Panc1 (cell line): ENCODE measurements at regions not wholly inside any gene's neighbourhood (a gene's known extent, or its start where the extent isn't known, plus 50 kb on each side); places are given as distances from the start of the nearest gene placed in this dataset.
"Not testable (repeated sequence)": the region's sequence is repeated elsewhere in the genome, so short reads cannot be mapped to it uniquely, and the experiment has no call there.

Source experiments
- ATAC-seq: fragments of 200-7000 bp; cut with Tn5 transposase; 2 replicates; pipeline ENCODE4 v1.9.1; 2020; ENCODE audit warnings: mild to moderate bottlenecking, moderate library complexity
- BruUV-seq: library from RNA; stranded (reverse); fragments of 400-500 nt; replicated peaks from 2 replicates; lab custom pipeline; 2021; lab: Mats Ljungman, UMichigan
- CTCF ChIA-PET: fragments of 300-600 bp; sonication (Branson Sonifier 250); formaldehyde crosslinking; loops from one replicate; lab custom pipeline; 2022; ENCODE audit warnings: antibody characterized with exemption; lab: Charles Lee
- POLR2A ChIA-PET: fragments of 300-600 bp; sonication (Branson Sonifier 250); formaldehyde crosslinking; loops from one replicate; lab custom pipeline; 2022; ENCODE audit warnings: antibody characterized with exemption; lab: Charles Lee
- DNase-seq: peaks from one replicate; pipeline ENCODE4 v3.0.0-alpha.2; 2010; ENCODE audit warnings: low read depth, low spot score
- H3K27ac ChIP-seq: 2 replicates; pipeline ENCODE4 v1.5.1; 2011; ENCODE audit warnings: mild to moderate bottlenecking, low read length, inconsistent platforms
- H3K27me3 ChIP-seq: fragments of 200-500 bp; sonication (Bioruptor generic); 2 replicates; pipeline ENCODE4 v1.6.0; 2014; ENCODE audit warnings: low read length, inconsistent platforms; ENCODE audit not compliant: control insufficient read depth, insufficient read depth
- H3K36me3 ChIP-seq: fragments of 200-500 bp; sonication (Bioruptor generic); 2 replicates; pipeline ENCODE4 v1.5.1; 2014; ENCODE audit warnings: inconsistent platforms, mild to moderate bottlenecking, low read length, moderate library complexity; ENCODE audit not compliant: control insufficient read depth, insufficient read depth
- H3K4me1 ChIP-seq: 2 replicates; pipeline ENCODE4 v1.5.1; 2011; ENCODE audit warnings: inconsistent platforms, mild to moderate bottlenecking, low read length, moderate library complexity; ENCODE audit not compliant: control insufficient read depth, insufficient read depth
- H3K4me3 ChIP-seq, 2 experiments: 2 replicates each; pipeline ENCODE4 v1.5.1; 2011 to 2012; ENCODE audit warnings: low read depth in 2 of 2, low read length in 2 of 2, mild to moderate bottlenecking in 2 of 2, inconsistent platforms in 1 of 2, moderate library complexity in 1 of 2
- H3K9me3 ChIP-seq: fragments of 200-500 bp; sonication (Bioruptor generic); 2 replicates; pipeline ENCODE4 v1.5.1; 2014; ENCODE audit warnings: low read depth, mild to moderate bottlenecking, inconsistent platforms, low read length, moderate library complexity; ENCODE audit not compliant: control insufficient read depth, insufficient read depth
- in situ Hi-C: cut with HindIII; loops from 2 replicates; pipeline ENCODE4 v1.10.0; 2016; ENCODE audit warnings: low sequenced_read_pairs, low pct_unique_long_range_greater_than_20kb
- intact Hi-C: fragments of 100-400 bp; cut with micrococcal nuclease; formaldehyde crosslinking; loops from one replicate; pipeline ENCODE4 v1.10.0; 2022; ENCODE audit not compliant: unreplicated experiment

- H3K27ac ChIP-seq, H3K4me1 ChIP-seq, POLR2A ChIA-PET, H3K9me3 ChIP-seq, CTCF ChIA-PET, intact Hi-C loops, H3K36me3 ChIP-seq, H3K27me3 ChIP-seq, in situ Hi-C loops, H3K4me3 ChIP-seq, ATAC-seq, DNase-seq, BruUV-seq: not testable (repeated sequence)
Observed at GRCh38 chr21:5035587-5035986, 5485.8 kb upstream of the TPTE start.

GRCh38 chr21:5037606-5038331 lies 5483.6 kb upstream of the TPTE start:
- H3K4me1 ChIP-seq, in situ Hi-C loops, intact Hi-C loops, BruUV-seq, POLR2A ChIA-PET, H3K27ac ChIP-seq, H3K36me3 ChIP-seq, DNase-seq, ATAC-seq, H3K27me3 ChIP-seq, CTCF ChIA-PET, H3K4me3 ChIP-seq, H3K9me3 ChIP-seq: not testable (repeated sequence)

GRCh38 chr21:5039926-5040325 lies 5481.5 kb upstream of the TPTE start:
- H3K4me1 ChIP-seq, H3K36me3 ChIP-seq, DNase-seq, H3K9me3 ChIP-seq, ATAC-seq, H3K27me3 ChIP-seq, POLR2A ChIA-PET, intact Hi-C loops, H3K4me3 ChIP-seq, CTCF ChIA-PET, BruUV-seq, in situ Hi-C loops, H3K27ac ChIP-seq: not testable (repeated sequence)

GRCh38 chr21:5042583-5042982 lies 5478.8 kb upstream of the TPTE start:
- H3K27me3 ChIP-seq, ATAC-seq, intact Hi-C loops, H3K9me3 ChIP-seq, H3K4me1 ChIP-seq, in situ Hi-C loops, CTCF ChIA-PET, H3K27ac ChIP-seq, H3K36me3 ChIP-seq, BruUV-seq, H3K4me3 ChIP-seq, POLR2A ChIA-PET, DNase-seq: not testable (repeated sequence)

- ATAC-seq, BruUV-seq, H3K27me3 ChIP-seq, H3K9me3 ChIP-seq, CTCF ChIA-PET, H3K36me3 ChIP-seq, H3K4me1 ChIP-seq, H3K27ac ChIP-seq, H3K4me3 ChIP-seq, in situ Hi-C loops, POLR2A ChIA-PET, DNase-seq, intact Hi-C loops: not testable (repeated sequence)
Observed at GRCh38 chr21:5044812-5045211, 5476.6 kb upstream of the TPTE start.

- ATAC-seq, H3K27ac ChIP-seq, H3K27me3 ChIP-seq, H3K4me1 ChIP-seq, in situ Hi-C loops, H3K36me3 ChIP-seq, BruUV-seq, H3K4me3 ChIP-seq, intact Hi-C loops, H3K9me3 ChIP-seq, CTCF ChIA-PET, DNase-seq, POLR2A ChIA-PET: not testable (repeated sequence)
Observed at GRCh38 chr21:5051303-5052018, 5469.9 kb upstream of the TPTE start.

GRCh38 chr21:5055027-5055754 lies 5466.2 kb upstream of the TPTE start:
- DNase-seq, CTCF ChIA-PET, intact Hi-C loops, H3K27me3 ChIP-seq, POLR2A ChIA-PET, H3K36me3 ChIP-seq, in situ Hi-C loops, H3K9me3 ChIP-seq, BruUV-seq, H3K27ac ChIP-seq, H3K4me1 ChIP-seq, H3K4me3 ChIP-seq: not testable (repeated sequence)
- ATAC-seq: peak; percentile 59; the same call in 1 of the 2 replicates
